SK-N-SH (cell line): ENCODE measurements at regions not wholly inside any gene's neighbourhood (a gene's known extent, or its start where the extent isn't known, plus 50 kb on each side); places are given as distances from the start of the nearest gene placed in this dataset.

Experiments
- CTCF ChIA-PET: fragments of 300-600, 350-600 bp; formaldehyde crosslinking; extraction: SDS; loops from one replicate; lab custom pipeline; 2021; lab: Yijun Ruan, JAX
- POLR2A ChIA-PET: fragments of 350-600 bp; sonication (Branson Sonifier 250); formaldehyde crosslinking; extraction: SDS; loops from one replicate; lab custom pipeline; 2020; ENCODE audit warnings: antibody characterized with exemption, inconsistent platforms; lab: Yijun Ruan, JAX
- DNase-seq: peaks from one replicate; pipeline ENCODE4 v3.0.0; 2012
- H2AFZ ChIP-seq: fragments of 200-600 bp; sonication (generic); 2 replicates; pipeline ENCODE4 v1.8.1; 2016; ENCODE audit warnings: antibody characterized with exemption, mild to moderate bottlenecking, low read depth
- H3F3A ChIP-seq: fragments of 200-600 bp; sonication (generic); replicated peaks from 2 replicates; pipeline ENCODE3; 2016; ENCODE audit warnings: antibody characterized with exemption, mild to moderate bottlenecking; ENCODE audit not compliant: insufficient read depth
- H3K27ac ChIP-seq, 2 experiments: fragments of 200-500 bp in 1 of 2; fragments of 200-600 bp in 1 of 2; sonication (Bioruptor generic) in 1 of 2; sonication (generic), shearing (Covaris generic) in 1 of 2; 2 replicates each; pipeline versions ENCODE4 v1.5.1 to v1.6.1; 2014 to 2016; ENCODE audit warnings: low read depth in 2 of 2, inconsistent platforms in 1 of 2, low read length in 1 of 2, mild to moderate bottlenecking in 1 of 2, mixed read lengths in 1 of 2
- H3K27me3 ChIP-seq: fragments of 200-600 bp; sonication (generic), shearing (Covaris generic); 2 replicates; pipeline ENCODE4 v1.6.1; 2016; ENCODE audit warnings: mixed run types; ENCODE audit not compliant: insufficient read depth
- H3K36me3 ChIP-seq, 2 experiments: fragments of 200-500 bp in 1 of 2; fragments of 200-600 bp in 1 of 2; sonication (Bioruptor generic) in 1 of 2; sonication (generic) in 1 of 2; replicated peaks in 1 of 2; 2 replicates each; pipeline versions ENCODE3 to v1.5.1; 2014 to 2016; ENCODE audit warnings: low read length in 1 of 2, mild to moderate bottlenecking in 1 of 2; ENCODE audit not compliant: insufficient read depth in 2 of 2, control insufficient read depth in 1 of 2
- H3K4me1 ChIP-seq, 2 experiments: fragments of 200-500 bp in 1 of 2; fragments of 200-600 bp in 1 of 2; sonication (Bioruptor generic) in 1 of 2; sonication (generic), shearing (Covaris generic) in 1 of 2; 2 replicates each; pipeline versions ENCODE4 v1.5.1 to v1.6.1; 2014 to 2016; ENCODE audit warnings: low read depth in 1 of 2, low read length in 1 of 2, mixed run types in 1 of 2; ENCODE audit not compliant: insufficient read depth in 2 of 2, control insufficient read depth in 1 of 2
- H3K4me2 ChIP-seq: fragments of 200-600 bp; sonication (generic), shearing (Covaris generic); 2 replicates; pipeline ENCODE4 v1.6.1; 2017; ENCODE audit warnings: mixed run types
- H3K4me3 ChIP-seq, 2 experiments: fragments of 200-500 bp in 1 of 2; fragments of 200-600 bp in 1 of 2; sonication (Bioruptor generic) in 1 of 2; sonication (generic), shearing (Covaris generic) in 1 of 2; 2 replicates each; pipeline versions ENCODE4 v1.5.1 to v1.8.1; 2014 to 2016; ENCODE audit warnings: low read depth in 2 of 2, inconsistent platforms in 1 of 2, low read length in 1 of 2, mild to moderate bottlenecking in 1 of 2, mixed read lengths in 1 of 2, moderate library complexity in 1 of 2
- H3K79me2 ChIP-seq: fragments of 200-600 bp; sonication (generic); 2 replicates; pipeline ENCODE4 v1.8.1; 2017; ENCODE audit warnings: mild to moderate bottlenecking; ENCODE audit not compliant: insufficient read depth
- H3K9ac ChIP-seq: fragments of 200-600 bp; sonication (generic); 2 replicates; pipeline ENCODE4 v1.6.1; 2017; ENCODE audit warnings: mixed run types
- H3K9me2 ChIP-seq: fragments of 200-600 bp; sonication (generic); 2 replicates; pipeline ENCODE4 v1.6.1; 2017; ENCODE audit warnings: mixed run types
- H3K9me3 ChIP-seq: fragments of 200-600 bp; sonication (generic); 2 replicates; pipeline ENCODE4 v1.6.1; 2017; ENCODE audit warnings: mixed run types, mild to moderate bottlenecking, moderate library complexity
- H4K20me1 ChIP-seq: fragments of 200-600 bp; sonication (generic); 2 replicates; pipeline ENCODE4 v1.6.1; 2017; ENCODE audit warnings: mild to moderate bottlenecking, mixed run types; ENCODE audit not compliant: insufficient read depth
- ELF1 ChIP-seq: IDR thresholded peaks from 2 replicates; pipeline ENCODE4 v1.4.0; 2012
- GABPA ChIP-seq: IDR thresholded peaks from 2 replicates; pipeline ENCODE4 v1.4.0; 2012; ENCODE audit warnings: low read depth, mild to moderate bottlenecking
- JUND ChIP-seq: IDR thresholded peaks from 2 replicates; pipeline ENCODE4 v1.4.0; 2012
- NFIC ChIP-seq: IDR thresholded peaks from 2 replicates; pipeline ENCODE4 v1.4.0; 2012; ENCODE audit warnings: borderline replicate concordance
- NRF1 ChIP-seq: IDR thresholded peaks from 2 replicates; pipeline ENCODE4 v1.6.1; 2012; ENCODE audit warnings: low read depth, mild to moderate bottlenecking, low read length
- RAD21 ChIP-seq: IDR thresholded peaks from 2 replicates; pipeline ENCODE4 v1.6.1; 2012; ENCODE audit warnings: mild to moderate bottlenecking, low read length
- RCOR1 ChIP-seq: fragments of 150-350 bp; IDR thresholded peaks from 2 replicates; pipeline ENCODE4 v1.6.1; 2017; ENCODE audit warnings: antibody characterized with exemption, low read length
- TAF1 ChIP-seq: IDR thresholded peaks from 2 replicates; pipeline ENCODE4 v1.6.1; 2012; ENCODE audit warnings: low read depth, mild to moderate bottlenecking, low read length, moderate library complexity, borderline replicate concordance
- WGBS: methylation state at CpG from one replicate; pipeline ENCODE4 v1.1.6; 2017; ENCODE audit warnings: low lambda C conversion rate; 5-methylcytosine and 5-hydroxymethylcytosine counted together
- TF ChIP-seq, protein P1 (sequence below): IDR thresholded peaks from 2 replicates; pipeline ENCODE4 v1.4.0; 2012; ENCODE audit warnings: low read depth, borderline replicate concordance
- TF ChIP-seq, protein P2 (sequence below): fragments of 150-350 bp; IDR thresholded peaks from 2 replicates; pipeline ENCODE4 v1.6.1; 2016; ENCODE audit warnings: mild to moderate bottlenecking, low read depth, low read length
- TF ChIP-seq, protein P3 (sequence below): IDR thresholded peaks from 2 replicates; pipeline ENCODE4 v1.4.0; 2012; ENCODE audit warnings: low read depth, borderline replicate concordance

DNA sequence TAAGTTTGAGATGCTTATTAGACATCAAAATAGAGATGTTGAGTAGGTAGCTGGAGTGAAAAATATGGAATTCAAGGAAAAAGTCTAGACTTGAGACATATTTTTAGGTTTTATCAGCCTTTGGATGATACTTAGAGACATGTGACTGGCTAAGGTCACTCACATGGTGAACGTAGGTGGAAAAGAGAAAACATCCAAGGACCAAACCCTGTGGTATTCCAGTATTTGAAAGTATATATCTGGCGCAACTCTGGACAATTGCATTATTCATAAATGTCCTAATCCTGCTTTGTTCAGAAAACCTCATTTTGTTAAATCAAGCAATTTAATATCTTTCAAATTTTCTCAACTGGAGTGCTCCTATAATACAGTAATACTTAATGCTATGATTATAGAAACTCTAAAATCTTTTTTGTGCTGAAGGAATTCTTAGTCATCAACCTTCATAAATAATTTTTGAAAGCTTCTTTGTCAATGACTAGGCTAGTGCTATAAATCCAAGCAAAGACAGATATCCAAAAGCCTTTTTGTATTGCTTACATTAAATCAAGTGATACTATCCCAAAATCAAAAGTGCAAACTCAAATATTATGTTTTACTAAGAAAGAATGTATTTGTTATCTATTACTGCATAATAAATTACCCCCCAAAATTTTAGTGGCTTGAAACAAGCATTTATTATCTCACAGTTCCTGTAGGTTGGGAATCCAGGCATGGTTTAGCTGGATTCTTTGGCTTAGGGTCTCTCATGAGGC, 452.0 kb downstream of the ENC1 start:
- no peak overlapping the region for H3K27ac ChIP-seq
- POLR2A ChIA-PET = no interaction called here
- CTCF ChIA-PET = no interaction called here

DNA sequence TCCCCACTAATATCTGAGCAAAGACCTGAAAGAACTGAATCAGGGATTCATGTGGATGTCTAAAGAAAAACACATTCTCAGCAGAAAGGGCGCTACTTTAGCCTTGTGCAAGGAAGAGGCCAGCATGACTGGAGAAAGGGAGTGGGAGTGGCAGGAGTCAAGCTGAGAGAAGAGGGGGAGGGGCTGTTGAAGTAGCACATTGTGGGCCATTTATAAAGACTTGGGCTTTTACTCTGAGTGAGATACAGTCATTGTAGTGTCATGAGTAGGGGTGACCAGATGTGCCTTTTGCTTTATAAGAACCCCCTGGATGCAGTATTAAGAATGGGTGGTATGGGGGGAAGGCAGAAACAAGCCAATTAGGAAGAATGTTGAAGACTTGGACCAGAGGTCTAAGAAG, 452.8 kb downstream of the ENC1 start:
- H3K4me2 ChIP-seq = no peak overlapping the region
- POLR2A ChIA-PET = no interaction called here

More for the DNA sequence above, 452.0 kb downstream of the ENC1 start:
- Histone ChIP-seq H3F3A (no peaks in the 10 kb centered on the region), H4K20me1 (no peaks in the 10 kb centered on the region), H3K4me1 (peaks cover 0 to 16% of the 10 kb centered on the region in 2 experiments; a peak in 1 of 4 replicates), H3K79me2 (no peaks in the 10 kb centered on the region), H3K9me2 (no peaks in the 10 kb centered on the region)
- 88% methylated on average over 2 of the region's 2 CpGs for WGBS
- no peak for DNase-seq
- TF ChIP-seq RAD21 = no peak
- no peak for TF ChIP-seq JUND
- TF ChIP-seq RCOR1 = no peak
- no peak for TF ChIP-seq TAF1
- TF ChIP-seq, protein P1, sequence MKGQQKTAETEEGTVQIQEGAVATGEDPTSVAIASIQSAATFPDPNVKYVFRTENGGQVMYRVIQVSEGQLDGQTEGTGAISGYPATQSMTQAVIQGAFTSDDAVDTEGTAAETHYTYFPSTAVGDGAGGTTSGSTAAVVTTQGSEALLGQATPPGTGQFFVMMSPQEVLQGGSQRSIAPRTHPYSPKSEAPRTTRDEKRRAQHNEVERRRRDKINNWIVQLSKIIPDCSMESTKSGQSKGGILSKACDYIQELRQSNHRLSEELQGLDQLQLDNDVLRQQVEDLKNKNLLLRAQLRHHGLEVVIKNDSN = no peak
- TF ChIP-seq NRF1 = no peak
- TF ChIP-seq, protein P2, sequence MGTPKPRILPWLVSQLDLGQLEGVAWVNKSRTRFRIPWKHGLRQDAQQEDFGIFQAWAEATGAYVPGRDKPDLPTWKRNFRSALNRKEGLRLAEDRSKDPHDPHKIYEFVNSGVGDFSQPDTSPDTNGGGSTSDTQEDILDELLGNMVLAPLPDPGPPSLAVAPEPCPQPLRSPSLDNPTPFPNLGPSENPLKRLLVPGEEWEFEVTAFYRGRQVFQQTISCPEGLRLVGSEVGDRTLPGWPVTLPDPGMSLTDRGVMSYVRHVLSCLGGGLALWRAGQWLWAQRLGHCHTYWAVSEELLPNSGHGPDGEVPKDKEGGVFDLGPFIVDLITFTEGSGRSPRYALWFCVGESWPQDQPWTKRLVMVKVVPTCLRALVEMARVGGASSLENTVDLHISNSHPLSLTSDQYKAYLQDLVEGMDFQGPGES = no peak
- TF ChIP-seq, all 33 proteins: peak for 0
- no peak overlapping the region for H3K9ac ChIP-seq
- no peak overlapping the region for H3K4me3 ChIP-seq
- H3K27me3 ChIP-seq = no peaks in the 10 kb centered on the region
- H3K36me3 ChIP-seq = no peaks in the 10 kb centered on the region
- no peak overlapping the region for H3K4me2 ChIP-seq
- H2AFZ ChIP-seq = no peak overlapping the region
- no peaks in the 10 kb centered on the region for H3K9me3 ChIP-seq

More for the DNA sequence above, 452.8 kb downstream of the ENC1 start:
- TF ChIP-seq NFIC = no peak
- TF ChIP-seq, protein P1 = no peak
- TF ChIP-seq JUND = no peak
- TF ChIP-seq, protein P3, sequence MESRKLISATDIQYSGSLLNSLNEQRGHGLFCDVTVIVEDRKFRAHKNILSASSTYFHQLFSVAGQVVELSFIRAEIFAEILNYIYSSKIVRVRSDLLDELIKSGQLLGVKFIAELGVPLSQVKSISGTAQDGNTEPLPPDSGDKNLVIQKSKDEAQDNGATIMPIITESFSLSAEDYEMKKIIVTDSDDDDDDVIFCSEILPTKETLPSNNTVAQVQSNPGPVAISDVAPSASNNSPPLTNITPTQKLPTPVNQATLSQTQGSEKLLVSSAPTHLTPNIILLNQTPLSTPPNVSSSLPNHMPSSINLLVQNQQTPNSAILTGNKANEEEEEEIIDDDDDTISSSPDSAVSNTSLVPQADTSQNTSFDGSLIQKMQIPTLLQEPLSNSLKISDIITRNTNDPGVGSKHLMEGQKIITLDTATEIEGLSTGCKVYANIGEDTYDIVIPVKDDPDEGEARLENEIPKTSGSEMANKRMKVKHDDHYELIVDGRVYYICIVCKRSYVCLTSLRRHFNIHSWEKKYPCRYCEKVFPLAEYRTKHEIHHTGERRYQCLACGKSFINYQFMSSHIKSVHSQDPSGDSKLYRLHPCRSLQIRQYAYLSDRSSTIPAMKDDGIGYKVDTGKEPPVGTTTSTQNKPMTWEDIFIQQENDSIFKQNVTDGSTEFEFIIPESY = no peak
- no peak for TF ChIP-seq ELF1
- no peak for TF ChIP-seq GABPA
- no peaks in the 10 kb centered on the region for H4K20me1 ChIP-seq
- WGBS = 76% methylated on average over 1 of the region's 1 CpG
- H3K36me3 ChIP-seq = no peaks in the 10 kb centered on the region
- peaks cover 0 to 16% of the 10 kb centered on the region in 2 experiments; a peak in 1 of 4 replicates for H3K4me1 ChIP-seq
- H3K9me3 ChIP-seq = no peaks in the 10 kb centered on the region
- H3K9ac ChIP-seq = no peak overlapping the region
- no peaks in the 10 kb centered on the region for H3K27me3 ChIP-seq
- CTCF ChIA-PET = no interaction called here
- H3K9me2 ChIP-seq = no peaks in the 10 kb centered on the region
- no peaks in the 10 kb centered on the region for H3K79me2 ChIP-seq
- no peak for DNase-seq
- no peak overlapping the region for H2AFZ ChIP-seq
- no peaks in the 10 kb centered on the region for H3F3A ChIP-seq
- no peak overlapping the region for H3K27ac ChIP-seq
- H3K4me3 ChIP-seq = no peak overlapping the region
